ENCODE measurements at regions not wholly inside any gene's neighbourhood (a gene's known extent, or its start where the extent isn't known, plus 50 kb on each side); places are given as distances from the start of the nearest gene placed in this dataset.

GRCh38 chrX:39736216-39737211 lies 361.2 kb downstream of the BCOR start:
- no peak for DNase-seq (ENCODE audit: extremely low read depth in 1 of 2, low read depth in 1 of 2)

DNA sequence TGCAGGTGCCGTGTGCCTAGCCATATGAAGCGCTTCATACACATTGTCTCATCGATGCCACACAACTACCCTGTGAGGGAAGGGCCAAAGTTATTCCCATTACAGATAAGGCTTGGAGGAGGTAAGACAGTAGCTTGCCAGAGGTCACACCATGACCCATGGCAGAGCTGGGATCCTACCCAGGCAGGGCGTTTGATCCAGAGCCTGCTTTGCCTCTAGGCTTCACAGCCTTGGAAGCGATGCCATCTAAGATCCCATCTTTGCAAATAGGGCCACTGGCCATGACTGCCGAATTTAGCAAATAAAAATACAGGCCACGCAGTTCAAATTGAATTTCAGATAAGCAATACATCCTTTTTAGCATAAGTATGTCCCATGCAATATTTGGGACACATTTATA lies 358.2 kb downstream of the BCOR start:
- no peak for DNase-seq (ENCODE audit: extremely low read depth in 1 of 2, low read depth in 1 of 2)

GRCh38 chrX:39740078-39740477 lies 357.7 kb downstream of the BCOR start:
- DNase-seq (ENCODE audit: extremely low read depth in 1 of 2, low read depth in 1 of 2): no peak

DNA sequence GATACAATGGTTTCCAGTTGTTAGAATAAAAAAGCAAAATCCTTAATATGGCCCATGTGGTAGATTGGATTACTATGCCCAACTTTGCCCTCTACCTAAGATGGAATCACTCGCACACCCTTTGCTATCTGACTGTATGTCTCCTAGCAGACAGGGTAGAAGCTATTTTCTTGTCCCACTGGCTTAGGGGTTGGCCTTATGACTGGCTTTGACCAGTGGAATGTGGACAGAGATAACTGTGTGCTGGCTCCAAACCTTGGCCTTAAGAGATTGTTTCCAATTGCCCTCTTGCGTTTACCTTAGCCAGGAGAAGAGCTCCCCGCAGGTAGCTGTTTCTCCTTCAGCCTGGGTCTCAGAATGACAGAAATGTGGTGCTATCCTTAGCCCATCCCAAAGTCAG lies 355.9 kb downstream of the BCOR start:
- DNase-seq (ENCODE audit: extremely low read depth in 1 of 2, low read depth in 1 of 2): no peak

GRCh38 chrX:39745818-39746217 lies 351.9 kb downstream of the BCOR start:
- no peak for DNase-seq (ENCODE audit: extremely low read depth in 1 of 2, low read depth in 1 of 2)

DNA sequence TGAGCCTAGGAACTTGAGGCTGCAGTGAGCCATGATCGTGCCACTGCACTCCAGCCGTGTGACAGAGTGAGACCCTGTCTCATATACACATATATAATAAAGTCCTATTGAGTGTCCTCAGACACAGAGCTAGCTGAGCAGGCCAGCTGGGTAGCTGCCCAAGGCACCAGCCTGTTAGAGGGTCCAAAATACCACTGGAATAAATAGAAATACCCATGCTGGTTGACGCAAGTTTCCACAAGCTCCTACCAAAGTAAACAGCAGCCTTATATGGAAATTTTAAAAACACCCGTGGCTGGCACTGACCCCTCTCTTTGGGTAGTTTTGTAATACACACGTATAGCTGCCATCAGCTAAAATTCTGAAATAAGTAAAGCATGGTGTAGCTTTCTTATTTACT lies 348.6 kb downstream of the BCOR start:
- no peak for DNase-seq (ENCODE audit: extremely low read depth in 1 of 2, low read depth in 1 of 2)

DNA sequence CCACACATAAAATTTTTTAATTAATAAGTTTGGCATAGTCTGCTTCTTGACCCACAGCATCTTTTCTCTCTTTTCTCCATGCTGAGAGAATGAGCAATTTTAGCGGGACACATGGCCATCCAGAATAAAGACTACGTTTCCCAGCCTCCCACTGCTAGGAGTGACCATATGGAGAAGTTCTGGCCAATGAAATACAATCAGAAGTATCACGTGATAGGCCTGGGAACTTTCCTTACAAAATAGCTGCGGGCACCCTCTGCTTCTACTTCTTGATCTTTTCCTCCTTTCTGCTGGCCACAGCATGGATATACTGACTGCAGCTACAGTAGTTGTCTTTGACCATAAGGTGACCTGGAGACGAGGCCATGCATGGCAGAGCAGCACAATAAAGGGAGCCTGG lies 348.0 kb downstream of the BCOR start:
- DNase-seq (ENCODE audit: extremely low read depth in 1 of 2, low read depth in 1 of 2): no peak

DNA sequence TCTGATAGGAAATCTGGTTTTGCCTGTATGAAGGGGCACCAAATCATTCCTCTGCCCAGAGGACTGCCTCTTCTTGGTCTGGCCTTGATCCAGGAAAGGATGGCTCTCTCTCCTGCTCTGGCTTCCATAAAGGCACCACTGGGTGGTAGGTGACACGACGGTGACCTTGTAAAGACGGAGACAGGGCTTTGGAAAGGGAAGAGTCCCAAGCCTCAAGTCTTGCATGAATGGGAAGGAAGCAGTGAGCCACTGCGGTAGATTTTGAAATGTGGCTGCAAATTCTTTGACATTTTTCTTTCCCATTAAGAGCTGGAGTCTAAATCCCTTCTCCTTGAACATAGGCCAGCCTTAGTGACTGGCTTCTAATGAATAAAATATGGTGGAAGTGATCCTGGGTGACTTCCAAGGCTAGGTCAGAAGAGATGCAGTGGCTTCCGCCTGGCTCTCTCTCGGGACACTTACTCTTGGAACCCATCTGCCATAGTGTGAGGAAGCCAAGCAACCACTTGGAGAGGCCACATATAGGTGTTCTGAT lies 347.4 kb downstream of the BCOR start:
- DNase-seq (ENCODE audit: extremely low read depth in 1 of 2, low read depth in 1 of 2): no peak

- no peak for DNase-seq (ENCODE audit: extremely low read depth in 1 of 2, low read depth in 1 of 2)
Observed at GRCh38 chrX:39750848-39751247, 346.9 kb downstream of the BCOR start.

- no peak for DNase-seq (ENCODE audit: extremely low read depth in 1 of 2, low read depth in 1 of 2)
Observed at GRCh38 chrX:39752815-39753214, 344.9 kb downstream of the BCOR start.

DNA sequence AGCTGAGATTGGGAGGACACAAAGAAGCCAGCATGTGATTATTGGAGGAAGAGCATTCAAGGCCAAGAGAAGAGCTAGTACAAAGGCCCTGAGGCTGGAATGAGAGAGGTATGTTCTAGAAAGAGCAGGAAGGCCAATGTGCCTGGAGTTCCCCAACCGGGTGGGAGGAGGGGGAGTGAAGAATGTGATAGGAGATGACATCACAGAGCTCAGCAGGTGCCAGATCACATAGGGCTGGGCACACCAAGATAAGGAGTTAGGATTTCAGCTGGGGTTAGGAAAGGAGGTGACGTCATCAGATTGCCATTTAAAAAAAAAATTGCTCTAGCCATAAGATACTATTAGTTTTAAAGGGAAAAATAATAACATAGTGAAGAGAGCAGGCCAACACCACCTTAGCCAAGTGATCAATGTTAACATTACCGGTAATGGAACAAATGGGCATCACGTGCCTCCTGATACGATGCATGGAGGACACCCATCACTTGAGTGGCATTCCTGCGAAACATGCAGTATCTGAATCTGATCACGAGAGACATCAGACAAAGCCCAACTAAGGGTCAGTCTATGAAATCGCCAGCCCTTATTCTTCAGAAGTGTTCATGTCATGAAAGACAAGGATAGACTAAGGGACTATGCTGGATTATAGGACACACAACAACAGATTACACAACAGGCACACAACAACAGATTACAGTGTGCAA lies 344.3 kb downstream of the BCOR start:
- no peak for DNase-seq (ENCODE audit: extremely low read depth in 1 of 2, low read depth in 1 of 2)

GRCh38 chrX:39755143-39756032 lies 342.4 kb downstream of the BCOR start:
- no peak for DNase-seq (ENCODE audit: extremely low read depth in 1 of 2, low read depth in 1 of 2)

DNA sequence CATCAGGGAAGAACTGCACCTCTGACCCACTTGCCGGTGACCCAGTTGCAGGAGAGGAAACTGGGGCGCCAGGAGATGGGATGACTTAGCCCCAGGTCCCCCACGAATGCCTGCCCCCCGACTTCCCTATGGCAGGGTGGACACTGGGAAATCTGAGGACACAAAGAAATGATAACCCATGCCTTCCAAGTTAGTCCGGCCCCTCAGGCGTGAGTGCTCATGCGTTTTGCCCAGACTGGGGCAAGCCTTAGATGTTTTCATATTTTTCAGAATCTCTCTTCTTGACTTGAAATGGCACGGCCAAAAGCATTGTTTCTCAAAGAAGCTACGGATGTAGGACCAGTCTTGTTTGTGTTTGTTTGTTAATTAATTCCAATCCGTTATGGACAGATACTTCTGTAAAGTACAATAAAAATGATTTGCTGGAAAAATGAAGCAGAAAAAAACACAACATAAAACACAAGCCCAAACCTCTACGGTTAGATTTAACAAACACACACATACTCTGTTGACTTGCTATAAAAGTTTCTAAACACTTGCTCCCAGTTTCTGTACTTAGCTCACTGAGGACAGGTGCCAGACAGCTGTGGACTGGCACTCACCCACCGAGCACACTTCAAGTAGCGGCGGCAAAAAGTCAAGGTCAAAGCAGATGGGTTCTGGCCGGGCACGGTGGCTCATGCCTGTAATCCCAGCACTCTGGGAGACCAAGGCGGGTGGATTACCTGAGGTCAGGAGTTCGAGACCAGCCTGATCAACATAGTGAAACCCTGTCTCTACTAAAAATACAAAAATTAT lies 341.5 kb downstream of the BCOR start:
- no peak for DNase-seq (ENCODE audit: extremely low read depth in 1 of 2, low read depth in 1 of 2)

GRCh38 chrX:39757971-39758370 lies 339.8 kb downstream of the BCOR start:
- no peak for DNase-seq (ENCODE audit: extremely low read depth in 1 of 2, low read depth in 1 of 2)

GRCh38 chrX:39758791-39759525 lies 338.8 kb downstream of the BCOR start:
- no peak for DNase-seq (ENCODE audit: extremely low read depth in 1 of 2, low read depth in 1 of 2)

GRCh38 chrX:39759526-39760224 lies 338.1 kb downstream of the BCOR start:
- DNase-seq (ENCODE audit: extremely low read depth in 1 of 2, low read depth in 1 of 2): no peak

GRCh38 chrX:39760930-39761329 lies 336.8 kb downstream of the BCOR start:
- no peak for DNase-seq (ENCODE audit: extremely low read depth in 1 of 2, low read depth in 1 of 2)

GRCh38 chrX:39762266-39762841 lies 335.4 kb downstream of the BCOR start:
- DNase-seq (ENCODE audit: extremely low read depth in 1 of 2, low read depth in 1 of 2): no peak

Measured in stimulated activated CD8-positive, alpha-beta memory T cell treated with anti-CD3 and anti-CD28 coated beads, Interleukin-7, amount 100 ng/mL, for 48 hours (primary cell).